IPS-18a (cell line): ENCODE measurements at regions not wholly inside any gene's neighbourhood (a gene's known extent, or its start where the extent isn't known, plus 50 kb on each side); places are given as distances from the start of the nearest gene placed in this dataset.

Source experiments
- H3K27ac ChIP-seq: one replicate; pipeline ENCODE4 v1.5.1; 2013; ENCODE audit warnings: low read length
- H3K27me3 ChIP-seq: one replicate; pipeline ENCODE4 v1.6.1; 2013; ENCODE audit warnings: mild to moderate bottlenecking, low read length; ENCODE audit not compliant: control insufficient read depth, insufficient read depth
- H3K36me3 ChIP-seq: one replicate; pipeline ENCODE4 v1.6.1; 2013; ENCODE audit warnings: low read depth, low read length; ENCODE audit not compliant: control insufficient read depth
- H3K4me1 ChIP-seq: one replicate; pipeline ENCODE4 v1.6.1; 2013; ENCODE audit warnings: low read depth, low read length; ENCODE audit not compliant: control insufficient read depth
- H3K4me3 ChIP-seq: one replicate; pipeline ENCODE4 v1.5.1; 2013; ENCODE audit warnings: low read length
- H3K9ac ChIP-seq: one replicate; pipeline ENCODE4 v1.6.1; 2013; ENCODE audit warnings: mild to moderate bottlenecking, low read length, moderate library complexity
- H3K9me3 ChIP-seq: one replicate; pipeline ENCODE4 v1.6.1; 2013; ENCODE audit warnings: low read depth, low read length; ENCODE audit not compliant: control insufficient read depth

DNA sequence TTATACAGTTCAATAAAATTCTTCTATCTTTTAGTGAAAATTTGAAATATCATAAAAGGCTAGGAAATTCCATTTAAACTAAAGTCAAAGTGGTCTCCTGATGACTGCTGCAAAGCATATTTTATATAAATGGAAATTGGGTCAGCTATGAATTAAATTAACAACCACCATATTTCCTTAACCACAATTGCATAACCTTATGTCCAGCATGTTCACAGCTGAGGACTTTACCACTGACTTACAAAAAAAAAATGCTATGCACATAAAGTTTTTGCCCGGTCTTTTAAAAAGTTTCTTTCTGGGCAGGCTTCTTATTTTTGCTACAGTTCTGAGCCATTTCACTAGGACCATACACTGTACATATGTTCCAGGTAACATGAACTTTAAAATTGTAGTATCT lies 208.6 kb upstream of the RGMB start:
- Histone ChIP-seq H3K4me1 (peaks cover 9% of the 10 kb centered on the region), H3K27me3 (no peaks in the 10 kb centered on the region), H3K9me3 (no peaks in the 10 kb centered on the region), H3K36me3 (no peaks in the 10 kb centered on the region), H3K27ac (no peak overlapping the region), H3K9ac (no peak overlapping the region), H3K4me3 (no peak overlapping the region)

DNA sequence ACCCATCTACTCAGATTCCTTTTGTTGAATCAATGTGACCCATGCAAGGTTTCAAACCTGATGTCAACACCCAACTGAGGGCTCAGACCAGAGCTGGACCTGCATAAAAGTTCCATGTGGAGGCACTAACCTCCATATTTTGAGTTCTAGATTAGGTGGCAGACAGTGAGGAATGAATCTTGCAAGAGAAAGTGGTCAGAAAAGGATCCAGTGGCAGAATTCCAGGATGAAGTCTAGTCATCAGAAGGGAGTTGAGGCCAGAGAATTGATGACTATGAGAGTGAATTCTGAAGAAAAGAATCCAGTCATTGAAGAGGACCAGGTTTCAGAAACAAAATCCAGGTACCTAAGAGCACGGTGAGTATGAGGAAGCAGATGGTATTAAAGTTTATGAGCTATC lies 205.1 kb upstream of the RGMB start:
- no peak overlapping the region for H3K9ac ChIP-seq
- no peaks in the 10 kb centered on the region for H3K27me3 ChIP-seq
- H3K36me3 ChIP-seq, result no peaks in the 10 kb centered on the region
- H3K9me3 ChIP-seq, result no peaks in the 10 kb centered on the region
- no peak overlapping the region for H3K27ac ChIP-seq
- H3K4me3 ChIP-seq, result no peak overlapping the region
- peaks cover 6% of the 10 kb centered on the region for H3K4me1 ChIP-seq

DNA sequence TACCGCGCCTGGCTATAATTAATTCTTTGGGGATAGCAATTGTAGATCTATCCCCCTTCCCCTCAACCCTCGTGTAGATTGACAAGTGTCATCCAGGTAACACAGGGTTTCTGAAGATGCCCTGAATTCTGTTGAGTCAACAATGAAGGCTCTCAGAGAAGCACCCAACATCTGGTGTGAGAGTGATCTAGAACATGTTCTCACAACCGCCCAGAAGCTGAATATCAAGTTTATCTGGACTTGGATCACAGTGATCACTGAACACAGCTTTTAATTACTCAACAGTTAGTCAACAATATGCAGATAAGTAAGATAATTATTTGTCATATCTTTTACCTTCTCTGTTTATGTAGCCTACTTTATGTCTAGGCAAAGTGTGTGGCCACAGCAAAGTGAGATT lies 204.2 kb upstream of the RGMB start:
- Histone ChIP-seq H3K9me3 (no peaks in the 10 kb centered on the region), H3K27ac (no peak overlapping the region), H3K4me1 (peaks cover 3% of the 10 kb centered on the region), H3K9ac (no peak overlapping the region), H3K4me3 (no peak overlapping the region), H3K36me3 (no peaks in the 10 kb centered on the region), H3K27me3 (no peaks in the 10 kb centered on the region)

DNA sequence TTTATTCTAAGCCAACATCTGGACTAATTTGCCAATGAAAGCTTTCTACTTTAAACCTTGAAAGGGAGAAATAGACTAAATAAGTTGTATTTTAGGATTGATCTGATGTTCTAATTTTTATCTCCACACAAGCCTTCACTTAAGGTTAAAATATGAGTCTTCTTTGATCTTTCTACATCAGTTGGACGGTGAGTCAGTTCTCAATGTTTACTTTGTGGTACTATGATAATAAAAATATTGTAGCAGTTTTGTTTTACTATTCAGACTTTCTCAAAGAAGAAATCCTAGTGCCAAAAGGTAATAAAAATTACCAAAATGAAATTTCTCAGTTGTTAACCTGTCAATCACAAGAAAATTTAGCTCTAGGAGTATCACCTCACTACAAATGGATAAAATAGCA lies 203.5 kb upstream of the RGMB start:
- Histone ChIP-seq H3K27ac (no peak overlapping the region), H3K27me3 (no peaks in the 10 kb centered on the region), H3K9ac (no peak overlapping the region), H3K36me3 (no peaks in the 10 kb centered on the region), H3K9me3 (no peaks in the 10 kb centered on the region), H3K4me3 (no peak overlapping the region), H3K4me1 (peaks cover 3% of the 10 kb centered on the region)

DNA sequence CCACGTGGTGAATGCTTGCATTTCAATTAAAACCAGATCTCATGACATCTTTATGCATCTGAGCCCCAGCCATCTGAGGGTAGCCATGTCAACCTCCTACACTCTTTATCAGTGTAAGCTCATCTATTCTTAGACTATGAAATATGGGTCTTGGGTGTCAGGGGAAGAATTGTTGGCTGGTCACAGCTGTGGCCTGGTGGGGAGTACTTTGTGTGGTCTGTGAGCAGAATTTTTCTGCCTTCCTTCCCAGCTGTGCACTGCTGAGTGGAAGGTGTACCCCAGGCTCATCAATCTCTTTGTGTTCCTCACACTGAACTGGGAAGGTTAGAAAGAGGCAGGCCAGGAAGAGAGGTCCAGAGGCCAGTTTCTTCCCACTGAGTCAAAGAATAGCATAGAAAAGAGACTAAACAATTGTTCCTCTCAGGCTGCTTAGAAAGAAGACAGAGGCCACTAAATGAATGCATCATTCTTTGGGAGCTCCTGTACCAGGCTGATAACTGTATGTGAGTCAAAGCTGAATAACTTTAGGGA lies 202.7 kb upstream of the RGMB start:
- Histone ChIP-seq H3K9ac (no peak overlapping the region), H3K27ac (no peak overlapping the region), H3K9me3 (no peaks in the 10 kb centered on the region), H3K27me3 (no peaks in the 10 kb centered on the region), H3K36me3 (no peaks in the 10 kb centered on the region), H3K4me3 (no peak overlapping the region), H3K4me1 (peaks cover 3% of the 10 kb centered on the region)

DNA sequence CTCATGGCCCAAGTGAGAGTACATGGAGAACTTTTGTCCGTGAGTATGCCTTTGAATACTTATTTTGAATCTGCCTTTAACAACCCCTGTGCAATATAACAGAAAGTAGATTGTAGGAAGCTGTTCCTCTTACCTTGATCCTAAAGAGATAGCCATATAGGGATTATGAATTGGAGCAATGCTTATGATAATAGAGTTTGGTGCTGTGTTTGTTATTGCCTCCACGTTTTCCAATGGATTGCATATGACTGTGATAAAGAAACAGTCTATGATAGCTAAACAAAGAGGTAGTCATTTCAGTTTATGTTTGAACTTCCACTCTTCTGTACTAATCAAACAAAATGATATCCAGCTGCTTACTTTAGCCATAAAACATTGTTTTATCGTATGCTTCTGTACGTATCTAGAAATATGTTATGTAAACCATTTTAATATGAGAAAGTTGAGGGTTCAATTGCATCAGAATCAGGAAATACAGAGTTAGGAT lies 199.6 kb upstream of the RGMB start:
- H3K4me3 ChIP-seq, result no peak overlapping the region
- peaks cover 3% of the 10 kb centered on the region for H3K4me1 ChIP-seq
- H3K9me3 ChIP-seq, result no peaks in the 10 kb centered on the region
- no peaks in the 10 kb centered on the region for H3K27me3 ChIP-seq
- no peak overlapping the region for H3K9ac ChIP-seq
- H3K36me3 ChIP-seq, result no peaks in the 10 kb centered on the region
- no peak overlapping the region for H3K27ac ChIP-seq

DNA sequence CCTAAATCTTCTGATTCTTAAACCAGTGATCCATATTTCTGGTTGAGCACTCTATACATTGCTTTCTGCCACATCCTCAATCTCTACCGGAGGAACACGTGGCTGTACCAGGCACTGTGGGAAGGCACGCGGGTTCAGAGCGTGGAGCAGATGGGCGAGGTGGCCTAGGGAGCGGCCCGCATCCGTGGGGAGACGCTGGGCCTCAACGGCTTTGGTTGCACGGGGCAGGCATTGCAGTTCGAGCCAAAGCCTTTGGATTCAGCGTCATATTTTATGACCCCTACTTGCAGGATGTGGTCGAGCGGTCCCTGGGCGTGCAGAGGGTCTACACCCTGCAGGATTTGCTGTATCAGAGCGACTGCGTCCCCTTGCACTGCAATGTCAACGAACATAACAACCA lies 197.2 kb upstream of the RGMB start:
- no peaks in the 10 kb centered on the region for H3K36me3 ChIP-seq
- no peak overlapping the region for H3K9ac ChIP-seq
- no peaks in the 10 kb centered on the region for H3K4me1 ChIP-seq
- H3K9me3 ChIP-seq, result no peaks in the 10 kb centered on the region
- H3K27me3 ChIP-seq, result no peaks in the 10 kb centered on the region
- no peak overlapping the region for H3K4me3 ChIP-seq
- H3K27ac ChIP-seq, result no peak overlapping the region

DNA sequence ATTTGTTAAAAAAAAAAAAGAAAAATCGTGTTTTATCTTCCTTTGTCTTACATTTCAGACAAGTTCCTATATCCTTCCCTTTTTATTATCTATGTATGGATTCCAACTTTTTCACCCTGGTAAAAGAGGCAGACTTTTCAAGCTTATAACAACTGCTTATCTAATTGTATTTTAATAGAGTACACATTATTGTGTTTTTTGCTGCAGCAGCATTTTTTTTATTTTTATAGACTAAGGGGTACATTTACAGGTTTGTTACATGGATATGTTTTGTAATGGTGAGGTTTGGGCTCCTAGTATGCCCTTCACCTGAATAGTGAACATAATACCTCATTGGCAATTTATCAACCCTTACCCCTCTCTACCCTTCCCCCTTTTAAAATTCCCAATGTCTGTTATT lies 195.0 kb upstream of the RGMB start:
- no peak overlapping the region for H3K9ac ChIP-seq
- no peaks in the 10 kb centered on the region for H3K9me3 ChIP-seq
- no peak overlapping the region for H3K4me3 ChIP-seq

DNA sequence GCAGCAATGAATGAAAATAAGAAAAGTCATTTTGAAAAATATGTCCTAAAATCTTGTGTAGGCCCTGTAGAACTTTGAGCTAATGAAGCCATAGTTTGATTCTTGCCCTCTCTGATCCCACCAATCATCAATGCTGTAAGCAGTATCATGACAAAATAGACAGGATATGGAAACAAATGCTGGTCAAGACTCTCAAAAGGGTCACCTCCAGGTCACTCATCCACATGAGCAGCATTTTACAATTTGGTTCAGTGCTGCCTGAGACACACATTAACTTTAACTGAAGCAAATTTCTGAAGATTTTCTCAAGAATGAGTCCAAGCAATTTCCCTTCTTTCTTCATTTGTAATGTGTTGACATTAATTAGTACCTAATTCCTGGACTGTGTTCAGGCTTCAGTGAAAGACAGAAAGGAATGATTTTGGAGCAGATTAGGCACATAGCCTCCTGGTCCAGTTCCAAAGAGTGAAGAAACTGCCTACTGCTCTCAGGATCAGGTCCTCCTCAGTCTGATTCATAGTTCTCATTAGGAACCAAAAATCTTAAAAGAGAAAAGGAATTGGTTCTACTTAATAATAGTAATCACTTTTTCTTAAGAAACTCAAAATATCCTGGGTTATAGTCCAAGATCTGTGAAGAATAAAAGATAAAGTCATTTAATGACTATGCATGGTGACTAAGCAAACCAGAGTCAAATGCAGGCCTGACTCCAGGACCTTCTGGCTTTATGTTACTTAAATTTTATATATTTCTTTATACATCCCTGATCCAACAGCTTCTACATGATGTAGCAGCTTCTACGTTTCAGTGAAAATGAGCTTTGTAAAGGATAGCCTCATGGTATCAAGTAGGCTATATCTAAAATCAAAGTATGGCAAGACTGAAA lies 192.1 kb upstream of the RGMB start:
- no peak overlapping the region for H3K4me3 ChIP-seq
- no peaks in the 10 kb centered on the region for H3K9me3 ChIP-seq
- H3K4me1 ChIP-seq, result no peaks in the 10 kb centered on the region
- no peak overlapping the region for H3K9ac ChIP-seq
- H3K27me3 ChIP-seq, result no peaks in the 10 kb centered on the region
- H3K36me3 ChIP-seq, result no peaks in the 10 kb centered on the region
- H3K27ac ChIP-seq, result no peak overlapping the region

More for the DNA sequence above, 195.0 kb upstream of the RGMB start:
- no peak overlapping the region for H3K27ac ChIP-seq
- H3K36me3 ChIP-seq, result no peaks in the 10 kb centered on the region
- no peaks in the 10 kb centered on the region for H3K27me3 ChIP-seq
- no peaks in the 10 kb centered on the region for H3K4me1 ChIP-seq

DNA sequence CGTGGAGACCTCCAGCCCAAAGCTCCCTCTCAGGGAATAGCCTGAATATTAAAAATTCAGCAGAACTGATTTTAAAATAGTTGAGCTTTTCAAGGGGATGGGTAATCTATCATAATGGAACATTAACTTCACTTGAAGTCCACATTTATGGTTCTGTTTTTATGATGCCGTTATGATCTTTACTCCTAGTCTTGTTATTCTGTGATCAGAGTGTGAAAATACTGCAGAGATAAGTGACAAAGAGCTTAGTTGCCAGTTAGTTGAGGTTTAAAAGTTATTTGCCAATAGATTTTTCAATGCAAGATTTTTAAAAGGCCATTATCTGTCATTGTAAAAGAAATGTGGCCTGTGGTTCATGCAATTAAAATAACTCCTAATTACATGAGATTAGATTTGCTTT lies 189.9 kb upstream of the RGMB start:
- no peaks in the 10 kb centered on the region for H3K36me3 ChIP-seq
- no peak overlapping the region for H3K4me3 ChIP-seq
- H3K27ac ChIP-seq, result no peak overlapping the region
- no peaks in the 10 kb centered on the region for H3K4me1 ChIP-seq
- H3K9me3 ChIP-seq, result no peaks in the 10 kb centered on the region
- no peaks in the 10 kb centered on the region for H3K27me3 ChIP-seq
- no peak overlapping the region for H3K9ac ChIP-seq

DNA sequence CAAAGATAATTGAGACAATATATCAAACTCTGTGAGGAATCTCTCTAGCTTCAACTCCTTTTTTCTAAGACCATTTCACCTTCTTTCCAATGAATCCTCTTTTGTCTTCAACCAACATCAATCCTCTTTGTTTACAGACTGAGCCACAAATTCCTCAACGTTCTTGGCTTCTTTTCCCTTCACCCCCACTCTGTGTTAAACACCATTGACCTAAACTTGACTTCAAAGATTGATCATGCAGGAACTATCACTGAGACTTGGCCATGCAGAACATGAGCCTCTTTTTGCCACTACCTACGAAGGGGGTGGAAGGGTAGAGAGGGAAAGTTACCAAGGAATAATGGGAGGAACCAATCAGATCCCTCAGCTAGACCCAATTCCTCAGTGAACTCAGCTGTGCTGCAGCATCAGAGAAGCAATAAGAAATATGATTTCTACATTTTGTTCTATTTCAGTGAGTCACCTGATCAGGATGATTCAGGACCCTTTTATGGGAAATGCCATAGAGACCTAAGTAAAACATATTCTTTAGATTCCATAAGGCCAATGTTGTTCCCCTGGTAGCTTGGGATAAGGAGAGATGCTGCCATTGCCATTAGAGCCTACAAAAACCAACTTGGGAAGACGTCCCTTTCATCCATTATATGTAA lies 187.7 kb upstream of the RGMB start:
- no peak overlapping the region for H3K4me3 ChIP-seq
- no peak overlapping the region for H3K9ac ChIP-seq
- H3K4me1 ChIP-seq, result no peaks in the 10 kb centered on the region
- no peaks in the 10 kb centered on the region for H3K9me3 ChIP-seq
- no peak overlapping the region for H3K27ac ChIP-seq
- no peaks in the 10 kb centered on the region for H3K36me3 ChIP-seq
- no peaks in the 10 kb centered on the region for H3K27me3 ChIP-seq
